IPS-NIHi11 (cell line): ENCODE measurements at regions not wholly inside any gene's neighbourhood (a gene's known extent, or its start where the extent isn't known, plus 50 kb on each side); places are given as distances from the start of the nearest gene placed in this dataset.

ENCODE experiments used
- DNase-seq: peaks from one replicate; pipeline ENCODE4 v3.0.0; 2012; ENCODE audit warnings: mixed read lengths, low spot score

GRCh38 chr3:3745693-3746092 is 53.5 kb upstream of the LRRN1 start:
- no peak for DNase-seq

GRCh38 chr3:3744826-3745225 is 54.4 kb upstream of the LRRN1 start:
- DNase-seq: no peak

GRCh38 chr3:3743754-3744153 is 55.5 kb upstream of the LRRN1 start:
- no peak for DNase-seq

GRCh38 chr3:3740061-3740460 is 59.2 kb upstream of the LRRN1 start:
- DNase-seq: no peak

GRCh38 chr3:3739330-3740060 is 59.7 kb upstream of the LRRN1 start:
- peak; percentile 10 for DNase-seq

GRCh38 chr3:3737531-3737930 is 61.7 kb upstream of the LRRN1 start:
- DNase-seq: no peak

- DNase-seq: no peak
These were observed 63.3 kb upstream of the LRRN1 start for GRCh38 chr3:3735919-3736318.

GRCh38 chr3:3734881-3735280 is 64.3 kb upstream of the LRRN1 start:
- DNase-seq: no peak

- no peak for DNase-seq
These were observed 70.0 kb upstream of the LRRN1 start for GRCh38 chr3:3729261-3729660.

GRCh38 chr3:3726549-3726948 is 72.7 kb upstream of the LRRN1 start:
- DNase-seq: no peak

GRCh38 chr3:3714572-3714971 is 84.7 kb upstream of the LRRN1 start:
- no peak for DNase-seq

GRCh38 chr3:3712971-3713370 is 86.3 kb upstream of the LRRN1 start:
- no peak for DNase-seq

- DNase-seq: no peak
These were observed 90.5 kb upstream of the LRRN1 start for GRCh38 chr3:3708769-3709115.

GRCh38 chr3:3707858-3708768 is 91.1 kb upstream of the LRRN1 start:
- peak; percentile 15 for DNase-seq

- peak; percentile 6 for DNase-seq
These were observed 94.0 kb upstream of the LRRN1 start for GRCh38 chr3:3705090-3705775.

- DNase-seq: no peak
These were observed 97.3 kb upstream of the LRRN1 start for GRCh38 chr3:3701949-3702348.

GRCh38 chr3:3699816-3700633 is 99.2 kb upstream of the LRRN1 start:
- no peak for DNase-seq

- no peak for DNase-seq
These were observed 99.8 kb upstream of the LRRN1 start for GRCh38 chr3:3699407-3699806.

- no peak for DNase-seq
These were observed 102.9 kb upstream of the LRRN1 start for GRCh38 chr3:3696345-3696744.

GRCh38 chr3:3693593-3693992 is 105.6 kb upstream of the LRRN1 start:
- DNase-seq: no peak

- no peak for DNase-seq
These were observed 109.4 kb upstream of the LRRN1 start for GRCh38 chr3:3689601-3690375.
